SW480 (cell line): ENCODE measurements at regions not wholly inside any gene's neighbourhood (a gene's known extent, or its start where the extent isn't known, plus 50 kb on each side); places are given as distances from the start of the nearest gene placed in this dataset.
"Not testable (repeated sequence)": the region's sequence is repeated elsewhere in the genome, so short reads cannot be mapped to it uniquely, and the experiment has no call there.

Experiments
- DNase-seq: peaks from one replicate; pipeline ENCODE4 v3.0.0-alpha.2; 2016; ENCODE audit warnings: low spot score

- no peak for DNase-seq
These were observed 266.1 kb downstream of the SPRY2 start for GRCh38 chr13:80074811-80075210.

GRCh38 chr13:80074143-80074752, 266.7 kb downstream of the SPRY2 start:
- no peak for DNase-seq

GRCh38 chr13:80072231-80072630, 268.7 kb downstream of the SPRY2 start:
- DNase-seq = no peak

GRCh38 chr13:80070024-80070703, 270.8 kb downstream of the SPRY2 start:
- DNase-seq = peak; percentile 35

GRCh38 chr13:80069374-80069773, 271.6 kb downstream of the SPRY2 start:
- DNase-seq = no peak

- no peak for DNase-seq
These were observed 274.9 kb downstream of the SPRY2 start for GRCh38 chr13:80065996-80066395.

GRCh38 chr13:80062416-80062815, 278.5 kb downstream of the SPRY2 start:
- DNase-seq = not testable (repeated sequence)

- DNase-seq = no peak
These were observed 281.1 kb downstream of the SPRY2 start for GRCh38 chr13:80059789-80060188.

- DNase-seq = no peak
These were observed 282.3 kb downstream of the SPRY2 start for GRCh38 chr13:80058626-80059025.

- DNase-seq = no peak
These were observed 285.1 kb downstream of the SPRY2 start for GRCh38 chr13:80055847-80056246.

GRCh38 chr13:80054806-80055205, 286.1 kb downstream of the SPRY2 start:
- no peak for DNase-seq

- no peak for DNase-seq
These were observed 288.6 kb downstream of the SPRY2 start for GRCh38 chr13:80052286-80052685.

GRCh38 chr13:80050252-80050651, 290.7 kb downstream of the SPRY2 start:
- no peak for DNase-seq

GRCh38 chr13:80048802-80049201, 292.1 kb downstream of the SPRY2 start:
- peak; percentile 79 for DNase-seq

GRCh38 chr13:80048030-80048429, 292.9 kb downstream of the SPRY2 start:
- no peak for DNase-seq

GRCh38 chr13:80047406-80047805, 293.5 kb downstream of the SPRY2 start:
- DNase-seq = no peak

- no peak for DNase-seq
These were observed 300.0 kb downstream of the SPRY2 start for GRCh38 chr13:80040981-80041317.

- peak; percentile 9 for DNase-seq
These were observed 300.5 kb downstream of the SPRY2 start for GRCh38 chr13:80040196-80040980.

GRCh38 chr13:80039000-80039399, 301.9 kb downstream of the SPRY2 start:
- no peak for DNase-seq

- DNase-seq = no peak
These were observed 302.6 kb downstream of the SPRY2 start for GRCh38 chr13:80038371-80038770.

- no peak for DNase-seq
These were observed 303.4 kb downstream of the SPRY2 start for GRCh38 chr13:80037505-80037888.

GRCh38 chr13:80036845-80037504, 304.0 kb downstream of the SPRY2 start:
- no peak for DNase-seq

- DNase-seq = no peak
These were observed 305.8 kb downstream of the SPRY2 start for GRCh38 chr13:80035096-80035495.
